Astrocyte (in vitro differentiated cells and primary cell): ENCODE measurements at regions not wholly inside any gene's neighbourhood (a gene's known extent, or its start where the extent isn't known, plus 50 kb on each side); places are given as distances from the start of the nearest gene placed in this dataset.

Experiments used
- DNase-seq: peaks from one replicate; pipeline ENCODE4 v3.0.0-alpha.2; 2010; ENCODE audit warnings: low read depth
- FAIRE-seq: peaks from 2 replicates; lab custom pipeline; 2011; peaks lifted over from hg19 to GRCh38; lab: Jason Lieb, UNC
- H2AFZ ChIP-seq: 2 replicates; pipeline ENCODE4 v1.6.0; 2012; ENCODE audit warnings: low read depth, low read length, inconsistent platforms
- H3K27ac ChIP-seq: 2 replicates; pipeline ENCODE4 v1.5.1; 2011; ENCODE audit warnings: low read depth, low read length, inconsistent platforms
- H3K27me3 ChIP-seq: 2 replicates; pipeline ENCODE4 v1.6.0; 2011; ENCODE audit warnings: low read length, inconsistent platforms; ENCODE audit not compliant: insufficient read depth
- H3K36me3 ChIP-seq: 2 replicates; pipeline ENCODE4 v1.5.1; 2011; ENCODE audit warnings: low read length, inconsistent platforms; ENCODE audit not compliant: insufficient read depth
- H3K4me1 ChIP-seq: 2 replicates; pipeline ENCODE4 v1.5.1; 2011; ENCODE audit warnings: low read length, inconsistent platforms; ENCODE audit not compliant: insufficient read depth
- H3K4me2 ChIP-seq: 2 replicates; pipeline ENCODE4 v1.6.0; 2012; ENCODE audit warnings: low read length, inconsistent platforms
- H3K4me3 ChIP-seq: 2 replicates; pipeline ENCODE4 v1.5.1; 2011; ENCODE audit warnings: low read depth, mild to moderate bottlenecking, low read length, inconsistent platforms; ENCODE audit not compliant: insufficient read depth
- H3K79me2 ChIP-seq: 2 replicates; pipeline ENCODE4 v1.6.0; 2012; ENCODE audit warnings: mild to moderate bottlenecking, low read length, inconsistent platforms; ENCODE audit not compliant: insufficient read depth
- H3K9ac ChIP-seq: 2 replicates; pipeline ENCODE4 v1.6.0; 2012; ENCODE audit warnings: mild to moderate bottlenecking, low read length, inconsistent platforms
- H3K9me3 ChIP-seq: 2 replicates; pipeline ENCODE4 v1.5.1; 2012; ENCODE audit warnings: low read depth, mild to moderate bottlenecking, low read length, inconsistent platforms; ENCODE audit not compliant: insufficient read depth
- H4K20me1 ChIP-seq: 2 replicates; pipeline ENCODE4 v1.6.0; 2012; ENCODE audit warnings: low read length, inconsistent platforms; ENCODE audit not compliant: insufficient read depth
- H3K27ac Mint-ChIP-seq: one replicate; pipeline ENCODE4 v1.8.0; 2021; ENCODE audit warnings: mild to moderate bottlenecking, mixed read lengths; ENCODE audit not compliant: unreplicated experiment
- H3K27me3 Mint-ChIP-seq: one replicate; pipeline ENCODE4 v1.8.0; 2021; ENCODE audit warnings: low read depth, mixed read lengths; ENCODE audit not compliant: unreplicated experiment
- H3K36me3 Mint-ChIP-seq: one replicate; pipeline ENCODE4 v1.8.0; 2021; ENCODE audit warnings: low read depth, mixed read lengths; ENCODE audit not compliant: unreplicated experiment
- H3K4me1 Mint-ChIP-seq: one replicate; pipeline ENCODE4 v1.8.0; 2021; ENCODE audit warnings: low read depth, mixed read lengths; ENCODE audit not compliant: unreplicated experiment
- H3K4me3 Mint-ChIP-seq: one replicate; pipeline ENCODE4 v1.8.0; 2021; ENCODE audit warnings: mild to moderate bottlenecking, moderate library complexity, mixed read lengths; ENCODE audit not compliant: unreplicated experiment
- H3K9me3 Mint-ChIP-seq: one replicate; pipeline ENCODE4 v1.8.0; 2021; ENCODE audit warnings: mild to moderate bottlenecking, mixed read lengths; ENCODE audit not compliant: unreplicated experiment
- CTCF ChIP-seq: IDR thresholded peaks from 2 replicates; pipeline ENCODE4 v1.5.1; 2011; ENCODE audit warnings: low read depth, mild to moderate bottlenecking, inconsistent platforms, low read length, moderate library complexity; ENCODE audit not compliant: insufficient read depth
- EZH2 ChIP-seq: IDR thresholded peaks from 2 replicates; pipeline ENCODE4 v1.6.1; 2012; ENCODE audit warnings: mild to moderate bottlenecking, low read length, inconsistent platforms; ENCODE audit not compliant: insufficient read depth

GRCh38 chr2:234708717-234709116, 211.8 kb upstream of the ARL4C start:
- Histone ChIP-seq H3K9ac (no peak overlapping the region), H3K9me3 (no peaks in the 10 kb centered on the region), H3K27me3 (no peaks in the 10 kb centered on the region), H3K4me1 (peaks cover 7% of the 10 kb centered on the region), H3K27ac (no peak overlapping the region), H3K79me2 (no peaks in the 10 kb centered on the region), H4K20me1 (no peaks in the 10 kb centered on the region), H3K36me3 (no peaks in the 10 kb centered on the region), H3K4me2 (no peak overlapping the region), H3K4me3 (no peak overlapping the region), H2AFZ (no peak overlapping the region)
- H3K27me3 Mint-ChIP-seq = peaks cover 8% of the 10 kb centered on the region
- FAIRE-seq = no peak
- no peak overlapping the region for H3K27ac Mint-ChIP-seq
- no peak for TF ChIP-seq CTCF
- no peak for TF ChIP-seq EZH2
- H3K9me3 Mint-ChIP-seq = peaks cover 7% of the 10 kb centered on the region
- peaks cover 11% of the 10 kb centered on the region for H3K4me1 Mint-ChIP-seq
- no peak overlapping the region for H3K4me3 Mint-ChIP-seq
- no peaks in the 10 kb centered on the region for H3K36me3 Mint-ChIP-seq
- DNase-seq = no peak

- Histone ChIP-seq H3K9ac (no peak overlapping the region), H3K9me3 (no peaks in the 10 kb centered on the region), H3K79me2 (no peaks in the 10 kb centered on the region), H3K4me2 (no peak overlapping the region), H3K36me3 (no peaks in the 10 kb centered on the region), H3K27ac (no peak overlapping the region), H3K4me1 (peaks cover 7% of the 10 kb centered on the region), H2AFZ (no peak overlapping the region), H3K27me3 (no peaks in the 10 kb centered on the region), H4K20me1 (no peaks in the 10 kb centered on the region), H3K4me3 (no peak overlapping the region)
- H3K9me3 Mint-ChIP-seq = peaks cover 7% of the 10 kb centered on the region
- TF ChIP-seq EZH2 = no peak
- no peak for TF ChIP-seq CTCF
- DNase-seq (no peak), FAIRE-seq (no peak)
- H3K4me3 Mint-ChIP-seq = no peak overlapping the region
- peaks cover 14% of the 10 kb centered on the region for H3K4me1 Mint-ChIP-seq
- no peaks in the 10 kb centered on the region for H3K36me3 Mint-ChIP-seq
- no peak overlapping the region for H3K27ac Mint-ChIP-seq
- H3K27me3 Mint-ChIP-seq = peaks cover 7% of the 10 kb centered on the region
These were observed 211.3 kb upstream of the ARL4C start for GRCh38 chr2:234708091-234708683.

- FAIRE-seq (no peak), DNase-seq (no peak)
- peaks cover 4% of the 10 kb centered on the region for H3K9me3 Mint-ChIP-seq
- no peaks in the 10 kb centered on the region for H3K27me3 Mint-ChIP-seq
- Histone ChIP-seq H3K4me1 (peaks cover 7% of the 10 kb centered on the region), H4K20me1 (no peaks in the 10 kb centered on the region), H2AFZ (no peak overlapping the region), H3K36me3 (no peaks in the 10 kb centered on the region), H3K9me3 (no peaks in the 10 kb centered on the region), H3K27me3 (no peaks in the 10 kb centered on the region), H3K27ac (no peak overlapping the region), H3K9ac (no peak overlapping the region), H3K4me2 (no peak overlapping the region), H3K4me3 (no peak overlapping the region), H3K79me2 (no peaks in the 10 kb centered on the region)
- H3K27ac Mint-ChIP-seq = no peak overlapping the region
- peaks cover 14% of the 10 kb centered on the region for H3K36me3 Mint-ChIP-seq
- H3K4me3 Mint-ChIP-seq = no peak overlapping the region
- H3K4me1 Mint-ChIP-seq = peaks cover 14% of the 10 kb centered on the region
- no peak for TF ChIP-seq CTCF
- no peak for TF ChIP-seq EZH2
These were observed 209.2 kb upstream of the ARL4C start for GRCh38 chr2:234706086-234706485.
